HG03045 (cell line): ENCODE measurements at regions not wholly inside any gene's neighbourhood (a gene's known extent, or its start where the extent isn't known, plus 50 kb on each side); places are given as distances from the start of the nearest gene placed in this dataset.
"Not testable (repeated sequence)": the region's sequence is repeated elsewhere in the genome, so short reads cannot be mapped to it uniquely, and the experiment has no call there.

Source experiments
- ATAC-seq: cut with Tn5 transposase; IDR thresholded peaks from one replicate; pipeline ENCODE4 v1.9.1; 2021; ENCODE audit warnings: mild to moderate bottlenecking, moderate library complexity; ENCODE audit not compliant: unreplicated experiment

DNA sequence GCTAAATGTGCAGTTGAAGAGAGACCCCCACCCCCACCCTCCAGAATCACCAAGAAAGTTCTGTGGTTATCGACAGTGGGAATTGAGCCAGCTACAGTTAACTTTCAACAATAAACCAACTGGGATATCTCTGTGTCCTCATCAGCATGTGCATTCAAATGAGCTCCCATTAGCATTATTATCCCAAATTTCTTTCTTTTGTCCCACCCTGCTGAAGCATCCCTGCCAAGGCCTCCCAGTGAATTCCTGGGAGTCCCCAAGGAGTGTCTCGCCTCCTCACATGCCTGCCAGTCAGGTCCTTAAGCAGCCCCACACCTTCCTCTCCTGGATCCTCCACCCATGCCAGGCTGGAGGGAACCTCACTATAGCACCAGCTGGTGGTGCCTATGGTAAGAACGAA is 422.1 kb upstream of the HNRNPA3 start:
- ATAC-seq, result no peak

DNA sequence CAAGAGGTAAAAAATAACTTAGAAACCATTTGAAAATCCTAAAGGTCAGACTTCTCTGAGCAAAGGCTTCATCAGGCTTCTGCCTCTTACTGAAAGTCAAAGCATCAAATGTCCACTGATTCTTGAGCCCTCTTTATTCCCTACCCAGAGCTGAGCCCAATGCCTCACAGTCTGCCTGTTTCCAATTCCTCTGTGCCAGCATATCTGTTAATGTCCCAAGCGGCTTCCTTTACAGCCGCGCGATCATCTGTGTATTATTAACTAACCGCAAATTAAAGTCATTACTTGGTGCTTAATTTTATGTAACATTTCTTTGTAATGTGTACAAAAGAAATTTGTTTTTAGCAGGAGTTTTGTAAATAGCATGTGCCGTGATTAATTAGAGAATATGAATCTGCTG is 418.8 kb upstream of the HNRNPA3 start:
- no peak for ATAC-seq

DNA sequence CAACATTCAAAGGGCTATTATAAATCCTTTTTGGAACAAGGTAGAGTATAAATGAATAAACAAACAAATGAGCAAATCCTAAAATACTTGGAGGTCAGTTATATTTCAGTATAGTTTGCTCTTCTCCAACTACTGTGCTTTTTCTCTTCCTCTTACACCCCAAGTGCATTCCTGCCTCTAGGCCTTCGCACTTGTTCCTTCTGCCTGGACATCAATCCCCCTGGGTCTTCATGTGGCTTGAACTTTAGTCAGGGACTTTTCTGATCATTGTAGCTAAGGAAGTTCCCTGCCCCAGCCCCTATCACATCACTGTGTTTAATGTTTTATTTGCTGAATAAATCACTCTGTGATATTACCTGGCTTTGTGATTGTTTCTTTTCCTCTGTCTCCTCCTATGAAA is 418.2 kb upstream of the HNRNPA3 start:
- ATAC-seq, result no peak

DNA sequence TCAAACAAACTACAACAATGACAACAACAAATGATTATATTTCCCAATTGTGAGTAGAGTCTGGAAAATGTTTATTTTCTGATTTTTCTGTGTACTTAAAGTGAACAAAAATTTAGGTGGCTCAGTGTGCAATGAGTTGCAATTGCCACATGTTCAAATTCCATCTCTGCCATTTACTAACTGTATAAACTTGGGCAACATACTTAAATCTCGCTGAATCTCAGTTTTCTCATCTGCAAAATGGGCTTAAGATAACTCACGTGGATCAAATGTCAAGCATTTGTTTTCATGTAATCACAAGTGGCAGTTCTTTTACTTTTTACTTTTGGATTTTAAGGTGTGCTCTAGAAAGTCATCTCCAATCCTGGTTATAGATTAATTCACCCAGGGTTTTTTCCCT is 416.8 kb upstream of the HNRNPA3 start:
- no peak for ATAC-seq

DNA sequence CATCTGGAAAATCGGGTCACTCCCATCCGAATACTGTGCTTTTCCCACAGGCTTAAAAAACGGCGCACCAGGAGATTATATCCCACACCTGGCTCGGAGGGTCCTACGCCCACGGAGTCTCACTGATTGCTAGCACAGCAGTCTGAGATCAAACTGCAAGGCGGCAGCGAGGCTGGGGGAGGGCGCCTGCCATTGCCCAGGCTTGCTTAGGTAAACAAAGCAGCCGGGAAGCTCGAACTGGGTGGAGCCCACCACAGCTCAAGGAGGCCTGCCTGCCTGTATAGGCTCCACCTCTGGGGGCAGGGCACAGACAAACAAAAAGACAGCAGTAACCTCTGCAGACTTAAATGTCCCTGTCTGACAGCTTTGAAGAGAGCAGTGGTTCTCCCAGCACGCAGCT is 415.9 kb upstream of the HNRNPA3 start:
- not testable (repeated sequence) for ATAC-seq

DNA sequence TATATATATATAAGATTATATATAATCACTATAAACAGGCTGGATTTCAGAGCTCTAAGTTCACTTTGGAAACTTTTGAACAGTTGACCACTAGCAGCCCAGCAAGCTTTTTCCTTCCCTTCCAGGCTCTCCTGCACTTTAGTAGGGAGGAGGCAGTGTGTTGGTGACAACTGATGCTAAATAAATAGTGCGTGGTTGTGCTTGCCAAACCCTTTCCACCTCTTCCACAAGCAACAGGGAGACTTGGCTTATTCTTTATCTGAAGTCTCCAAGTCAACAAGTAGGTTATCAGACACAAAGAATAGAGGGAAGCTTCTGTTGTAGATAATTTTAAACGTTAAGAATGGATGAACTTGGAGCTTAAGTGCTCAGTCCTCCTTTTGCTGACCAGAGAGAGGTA is 408.2 kb upstream of the HNRNPA3 start:
- ATAC-seq, result no peak

DNA sequence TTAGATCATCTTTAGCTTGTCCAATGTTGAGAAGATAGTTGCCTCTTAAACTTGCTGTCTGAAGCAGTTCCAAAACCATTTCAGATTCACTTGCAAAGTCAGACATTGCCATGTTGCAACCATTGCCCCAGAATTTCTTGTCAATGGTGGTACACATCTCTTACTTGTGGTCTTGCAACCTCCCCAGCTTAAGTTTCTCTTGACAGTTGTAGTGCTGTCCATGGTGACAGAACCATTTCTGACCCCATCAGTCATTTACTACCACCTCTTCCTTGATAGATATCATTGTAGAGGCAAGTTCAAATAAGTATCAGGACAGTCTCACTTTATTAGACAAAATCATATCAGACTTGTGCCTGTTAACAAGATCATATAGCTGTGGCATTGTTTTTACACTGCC is 407.2 kb upstream of the HNRNPA3 start:
- ATAC-seq, result no peak

DNA sequence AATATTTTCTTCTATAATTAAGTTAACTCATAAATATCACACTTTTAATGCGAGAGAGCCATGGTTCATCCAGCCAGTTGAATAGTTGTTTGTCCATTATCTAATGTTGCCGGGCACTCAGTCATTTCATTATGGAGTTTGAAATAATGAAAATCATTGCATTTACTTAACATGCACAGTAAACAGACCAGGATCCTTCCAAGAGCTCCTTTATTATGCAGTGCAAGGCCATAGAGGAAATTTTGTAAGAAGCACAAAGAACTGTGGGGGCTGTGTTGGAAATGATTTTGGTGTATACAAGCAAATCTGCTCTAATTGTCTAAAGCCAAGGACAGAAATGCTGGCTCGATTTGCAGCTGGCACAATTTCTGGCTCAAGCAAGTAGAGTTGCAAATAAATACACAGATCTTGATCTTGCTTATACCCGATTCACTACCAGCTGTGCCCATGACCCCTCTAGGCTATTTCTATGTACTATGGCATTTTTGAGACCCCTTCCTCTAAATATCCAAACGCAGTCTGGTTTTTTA is 400.3 kb upstream of the HNRNPA3 start:
- ATAC-seq, result no peak

DNA sequence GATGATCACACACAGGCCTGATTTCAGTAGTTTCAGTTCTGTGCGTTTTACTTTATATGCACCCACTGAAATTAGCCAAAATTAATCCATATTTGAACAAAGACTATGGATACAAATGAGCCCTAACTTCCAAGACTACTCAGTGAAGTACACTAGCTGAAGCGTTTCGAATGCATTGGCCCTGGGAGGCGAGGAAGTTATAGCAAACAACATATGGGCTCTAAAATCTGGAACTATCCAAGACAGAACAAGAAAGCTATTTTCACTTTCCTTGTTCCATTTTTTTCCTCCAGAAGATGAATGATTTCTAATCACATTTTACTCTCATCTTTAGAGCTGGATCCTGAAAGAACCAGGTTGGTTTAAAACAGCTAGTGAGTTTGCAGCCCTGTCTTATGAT is 399.4 kb upstream of the HNRNPA3 start:
- ATAC-seq, result no peak

DNA sequence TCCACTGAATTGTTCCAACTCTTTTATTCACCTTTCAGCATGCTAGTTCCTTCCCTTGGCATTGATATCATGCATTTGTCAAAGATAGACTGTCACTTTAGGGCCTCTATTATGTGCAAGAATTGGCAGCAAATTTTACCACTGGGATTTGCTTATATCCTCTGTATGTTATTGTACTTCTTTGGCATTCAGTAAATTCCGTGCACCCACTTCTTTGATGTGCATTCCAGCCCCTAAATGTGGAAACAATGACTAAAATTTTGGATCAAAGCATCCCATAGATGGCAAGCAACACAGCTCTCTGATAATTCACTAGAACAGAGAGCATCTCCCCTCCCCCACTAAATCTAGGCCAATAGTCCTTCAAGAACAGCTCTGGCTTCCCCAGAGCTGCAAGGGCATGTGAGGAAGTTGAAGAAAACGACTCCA is 399.0 kb upstream of the HNRNPA3 start:
- ATAC-seq, result no peak

DNA sequence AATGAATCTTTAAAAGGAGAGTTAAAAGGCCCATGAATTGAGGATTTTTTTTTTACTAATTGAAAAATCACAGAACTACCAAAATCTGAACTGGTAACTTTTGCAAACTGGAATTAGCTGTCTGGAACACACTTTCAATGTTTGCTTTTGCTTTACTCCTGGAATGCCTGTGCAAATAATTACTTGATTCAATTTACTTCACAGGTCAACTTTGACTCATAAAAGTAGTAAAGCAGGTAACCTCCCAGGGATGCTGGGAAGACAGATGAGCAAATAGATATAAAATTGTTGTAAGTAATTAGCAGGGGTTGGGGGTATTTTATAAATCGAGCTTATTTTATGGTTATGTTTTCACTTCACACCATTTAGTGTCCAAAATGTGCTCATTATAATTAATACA is 398.3 kb upstream of the HNRNPA3 start:
- no peak for ATAC-seq

DNA sequence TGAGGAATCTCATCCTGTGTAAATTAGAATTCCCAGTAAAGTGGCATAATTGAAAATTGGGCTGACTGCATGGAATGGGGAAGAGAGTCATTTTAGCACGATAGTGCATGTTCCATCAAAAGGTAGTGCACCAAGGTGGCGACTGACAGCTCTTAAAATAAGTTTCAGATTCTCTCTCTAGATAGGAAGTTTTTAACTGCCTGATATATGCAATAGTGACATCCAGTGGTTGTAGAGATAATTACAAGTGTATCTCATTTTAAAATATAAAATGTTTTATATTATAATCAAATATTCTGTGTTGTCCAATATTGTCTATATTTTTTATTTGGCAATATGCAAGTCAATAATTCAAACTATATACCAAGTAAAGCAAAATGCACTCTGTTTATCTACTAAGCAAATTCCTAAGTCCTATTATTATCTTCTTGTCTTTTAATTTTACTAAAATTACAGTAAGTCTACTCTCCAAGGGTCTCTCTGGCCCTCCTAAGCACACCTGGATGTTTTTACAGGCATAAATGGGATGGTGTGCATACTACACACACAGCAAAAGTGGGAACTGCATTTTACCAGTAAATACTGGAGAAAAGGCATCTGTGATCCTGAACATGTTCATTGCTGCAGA is 397.7 kb upstream of the HNRNPA3 start:
- ATAC-seq, result no peak

DNA sequence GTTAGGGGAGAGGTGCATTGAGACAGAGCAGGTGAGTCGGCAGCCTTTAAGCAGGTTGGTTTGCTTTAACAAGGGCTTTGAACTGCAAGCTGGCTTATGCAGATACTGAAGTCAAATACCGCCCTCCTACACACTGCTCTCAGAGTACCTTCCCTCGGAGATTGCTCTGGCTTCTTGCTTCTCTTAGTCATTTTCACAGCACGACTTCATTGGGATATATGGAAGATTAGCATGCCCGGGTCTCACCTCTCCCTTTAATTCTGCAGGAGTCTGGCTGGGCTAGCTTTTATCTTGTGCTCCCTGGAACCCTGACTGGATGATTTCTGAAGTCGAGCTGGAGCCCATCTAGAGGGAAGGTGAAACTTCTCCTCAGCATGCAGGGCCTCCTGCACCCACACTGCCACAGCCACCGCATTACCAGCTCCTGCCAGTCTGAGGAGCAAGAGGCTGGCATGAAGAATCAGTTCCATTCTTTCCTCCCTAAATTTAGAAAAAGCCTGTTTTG is 395.5 kb upstream of the HNRNPA3 start:
- ATAC-seq, result no peak

DNA sequence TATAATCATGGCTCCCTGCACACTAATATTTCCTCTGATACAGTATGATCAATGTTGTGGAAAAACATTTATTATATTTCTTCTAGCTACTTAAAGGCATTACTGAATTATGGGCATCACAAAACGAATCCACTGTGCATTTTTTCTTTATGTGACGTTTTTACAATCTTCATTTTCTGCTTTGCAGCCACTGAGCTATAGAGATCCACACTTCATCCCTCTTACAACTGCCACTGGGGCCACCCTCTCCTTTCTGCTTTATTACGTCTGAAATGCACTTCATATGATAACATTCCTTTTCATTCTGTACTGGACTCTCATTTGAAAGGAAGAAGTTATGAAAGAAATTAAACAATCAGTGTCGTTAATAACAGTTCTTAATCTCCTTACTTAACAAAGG is 394.5 kb upstream of the HNRNPA3 start:
- ATAC-seq, result no peak

DNA sequence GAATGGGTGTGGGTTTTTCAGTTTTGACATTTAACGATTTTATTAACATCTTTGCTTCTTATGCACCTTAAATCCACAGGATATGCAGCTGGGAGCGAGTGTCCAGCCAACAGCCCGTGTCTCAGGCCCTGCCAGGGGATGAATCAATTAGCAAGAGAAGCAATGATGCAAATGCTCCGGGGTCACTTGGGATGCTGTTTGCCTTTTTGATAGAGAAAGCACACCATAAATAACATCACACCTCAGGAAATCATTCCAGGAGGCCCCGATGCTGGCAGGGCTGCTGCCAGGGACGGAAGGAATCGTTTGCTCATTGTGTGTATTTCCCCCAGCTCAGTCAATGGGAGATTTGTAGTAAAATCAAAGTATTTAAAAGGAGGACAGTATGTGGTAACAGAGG is 394.0 kb upstream of the HNRNPA3 start:
- ATAC-seq, result no peak

DNA sequence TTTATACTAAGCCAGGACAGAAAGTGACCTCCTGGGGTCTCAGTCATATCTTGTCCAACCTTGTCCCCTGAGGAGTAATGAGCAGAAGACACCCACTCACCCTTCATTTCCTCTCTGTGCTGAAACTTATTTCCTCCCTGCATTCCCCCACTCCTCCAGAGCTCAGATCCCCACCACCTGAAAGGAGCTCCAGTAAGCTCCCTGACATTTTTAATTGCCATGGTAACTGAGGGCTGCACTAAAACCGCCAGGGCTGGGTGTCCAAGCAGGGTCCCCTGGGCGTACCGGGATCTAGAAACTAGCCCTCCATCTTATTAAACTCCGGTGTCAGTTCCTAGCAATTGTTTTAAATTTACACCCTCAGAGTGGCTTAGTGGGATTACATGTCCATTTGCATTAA is 393.3 kb upstream of the HNRNPA3 start:
- ATAC-seq, result no peak

DNA sequence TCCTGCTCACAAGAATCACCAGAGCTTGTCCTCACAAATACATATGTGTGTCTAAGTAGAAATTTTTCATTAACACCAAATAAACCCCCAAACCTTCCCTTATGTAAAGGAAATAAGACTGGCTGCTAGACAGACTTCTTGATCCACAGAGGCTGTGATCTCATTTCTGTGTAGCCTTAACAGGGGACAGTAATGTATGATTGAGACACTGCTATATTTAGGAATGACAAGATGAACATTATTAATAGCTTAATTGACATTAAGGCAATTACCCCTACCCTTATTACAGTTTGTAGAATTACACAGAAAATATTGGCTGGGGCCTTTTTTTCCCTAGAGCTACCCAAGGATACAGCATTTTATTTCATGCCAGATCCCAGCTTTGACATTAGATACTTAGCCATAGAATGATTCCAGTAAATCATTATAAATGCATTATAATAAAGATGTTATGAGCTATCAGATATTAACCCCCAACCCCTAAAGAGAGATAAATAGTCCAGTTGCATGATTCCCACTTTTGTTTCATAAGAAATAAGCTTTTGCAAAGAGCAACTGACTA is 392.1 kb upstream of the HNRNPA3 start:
- no peak for ATAC-seq

DNA sequence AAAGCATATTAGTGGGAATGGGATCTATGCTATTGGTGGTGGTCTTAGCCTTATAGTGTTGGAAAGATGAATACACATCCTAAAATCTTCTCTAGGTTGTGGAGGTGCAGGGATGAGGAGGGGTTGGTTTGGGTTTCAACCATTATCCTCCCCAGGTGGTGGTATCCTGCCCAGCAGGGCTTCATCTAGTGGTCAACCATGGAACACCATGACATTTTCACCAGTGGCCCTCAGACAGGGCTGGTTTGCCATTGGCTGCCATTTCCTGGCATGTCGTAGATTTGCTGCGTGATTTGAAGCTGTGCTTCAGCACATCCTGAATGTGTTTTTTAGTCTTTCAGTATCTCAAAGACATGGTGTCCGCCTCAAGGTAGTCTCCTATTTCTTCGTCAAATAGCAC is 391.2 kb upstream of the HNRNPA3 start:
- no peak for ATAC-seq

DNA sequence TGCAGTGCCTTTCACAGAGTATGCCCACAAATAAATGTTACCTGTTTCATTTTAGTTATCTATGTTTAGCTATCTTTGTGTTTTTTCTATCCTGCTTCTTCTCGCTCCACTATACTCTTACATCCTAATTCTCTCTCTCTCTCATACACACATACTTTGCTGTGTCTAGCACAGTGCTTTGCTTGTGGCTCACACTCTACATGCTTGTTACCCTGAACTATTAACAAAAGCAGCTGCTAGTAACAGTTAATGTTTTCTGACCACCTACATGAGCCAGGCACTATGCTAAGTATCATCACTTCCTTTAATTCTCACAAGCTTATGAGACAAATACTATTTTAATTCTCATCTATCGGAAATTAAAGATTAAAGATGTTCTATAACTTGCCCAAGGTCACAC is 390.5 kb upstream of the HNRNPA3 start:
- ATAC-seq, result no peak

DNA sequence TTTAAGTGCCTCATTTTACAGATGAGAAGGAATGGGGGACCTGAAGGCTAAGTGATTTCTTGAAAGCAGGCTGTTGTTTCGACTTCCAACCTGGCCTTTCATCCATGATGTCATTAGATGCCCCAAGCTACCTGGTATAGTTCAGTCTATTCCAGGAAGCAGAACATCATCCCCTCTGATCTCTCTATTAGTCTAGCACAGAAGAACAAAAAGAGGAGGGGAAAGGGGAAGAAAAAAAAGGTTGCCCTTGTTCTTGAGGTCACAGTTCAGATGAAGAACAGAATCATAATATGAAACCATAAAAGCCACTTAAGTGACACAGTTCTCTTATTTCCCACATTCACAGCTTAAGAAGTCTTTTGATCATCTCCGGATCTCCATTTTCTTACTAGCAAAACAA is 386.2 kb upstream of the HNRNPA3 start:
- ATAC-seq, result no peak

DNA sequence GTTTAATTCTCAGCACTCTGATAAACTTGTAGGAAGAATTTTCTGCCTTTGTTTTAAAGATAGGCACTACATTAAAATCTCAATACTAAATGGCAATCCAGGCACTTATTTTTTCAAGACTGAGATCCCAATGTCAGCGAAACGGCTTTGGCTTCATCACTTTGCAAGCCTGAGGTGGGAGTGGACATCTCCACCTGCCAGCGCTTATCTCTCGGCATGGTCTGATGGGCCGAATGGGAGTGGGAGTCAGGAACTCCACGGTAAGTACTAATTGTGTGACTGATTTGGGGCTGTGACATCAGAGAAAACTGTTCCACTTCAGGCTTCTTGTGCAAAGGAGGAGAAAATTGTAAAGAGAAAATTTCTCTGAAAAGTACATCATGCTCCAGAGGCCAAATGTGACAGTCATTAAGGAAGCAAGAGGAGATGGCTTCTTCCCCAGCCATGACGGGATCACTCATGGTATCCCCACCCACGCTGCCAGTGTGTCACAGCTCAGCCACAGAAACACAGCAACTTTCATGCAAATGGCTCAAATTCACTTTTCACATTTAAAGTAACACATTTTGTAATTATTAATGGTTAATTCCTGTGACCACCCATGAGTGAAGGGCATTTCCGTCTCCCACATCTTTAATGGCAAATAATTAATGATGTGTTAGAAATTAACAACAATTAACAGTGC is 385.5 kb upstream of the HNRNPA3 start:
- no peak for ATAC-seq

DNA sequence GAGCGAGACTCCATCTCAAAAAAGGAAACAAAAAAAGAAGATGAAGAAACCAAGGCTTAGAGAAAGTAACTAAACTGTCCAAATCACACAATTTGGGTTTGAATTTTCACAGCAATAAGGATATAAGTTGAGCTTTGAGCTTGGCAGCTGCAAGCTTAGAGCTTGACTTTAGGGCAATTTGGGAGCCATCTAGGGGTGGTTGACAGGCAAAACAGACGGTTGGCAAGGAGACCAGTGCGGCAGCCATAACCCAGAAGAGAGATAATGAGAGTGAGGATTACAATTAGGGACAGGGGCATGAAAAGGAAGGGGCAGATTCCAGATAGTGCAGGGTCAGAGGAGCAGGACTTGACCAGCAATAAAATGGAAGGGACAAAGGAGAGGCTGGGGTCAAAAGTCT is 382.2 kb upstream of the HNRNPA3 start:
- ATAC-seq, result no peak
